Astrocyte (in vitro differentiated cells and primary cell): ENCODE measurements at regions not wholly inside any gene's neighbourhood (a gene's known extent, or its start where the extent isn't known, plus 50 kb on each side); places are given as distances from the start of the nearest gene placed in this dataset.

Experiments used
- DNase-seq: peaks from one replicate; pipeline ENCODE4 v3.0.0-alpha.2; 2010; ENCODE audit warnings: low read depth
- FAIRE-seq: peaks from 2 replicates; lab custom pipeline; 2011; peaks lifted over from hg19 to GRCh38; lab: Jason Lieb, UNC
- H2AFZ ChIP-seq: 2 replicates; pipeline ENCODE4 v1.6.0; 2012; ENCODE audit warnings: low read depth, low read length, inconsistent platforms
- H3K27ac ChIP-seq: 2 replicates; pipeline ENCODE4 v1.5.1; 2011; ENCODE audit warnings: low read depth, low read length, inconsistent platforms
- H3K27me3 ChIP-seq: 2 replicates; pipeline ENCODE4 v1.6.0; 2011; ENCODE audit warnings: low read length, inconsistent platforms; ENCODE audit not compliant: insufficient read depth
- H3K36me3 ChIP-seq: 2 replicates; pipeline ENCODE4 v1.5.1; 2011; ENCODE audit warnings: low read length, inconsistent platforms; ENCODE audit not compliant: insufficient read depth
- H3K4me1 ChIP-seq: 2 replicates; pipeline ENCODE4 v1.5.1; 2011; ENCODE audit warnings: low read length, inconsistent platforms; ENCODE audit not compliant: insufficient read depth
- H3K4me2 ChIP-seq: 2 replicates; pipeline ENCODE4 v1.6.0; 2012; ENCODE audit warnings: low read length, inconsistent platforms
- H3K4me3 ChIP-seq: 2 replicates; pipeline ENCODE4 v1.5.1; 2011; ENCODE audit warnings: low read depth, mild to moderate bottlenecking, low read length, inconsistent platforms; ENCODE audit not compliant: insufficient read depth
- H3K79me2 ChIP-seq: 2 replicates; pipeline ENCODE4 v1.6.0; 2012; ENCODE audit warnings: mild to moderate bottlenecking, low read length, inconsistent platforms; ENCODE audit not compliant: insufficient read depth
- H3K9ac ChIP-seq: 2 replicates; pipeline ENCODE4 v1.6.0; 2012; ENCODE audit warnings: mild to moderate bottlenecking, low read length, inconsistent platforms
- H3K9me3 ChIP-seq: 2 replicates; pipeline ENCODE4 v1.5.1; 2012; ENCODE audit warnings: low read depth, mild to moderate bottlenecking, low read length, inconsistent platforms; ENCODE audit not compliant: insufficient read depth
- H4K20me1 ChIP-seq: 2 replicates; pipeline ENCODE4 v1.6.0; 2012; ENCODE audit warnings: low read length, inconsistent platforms; ENCODE audit not compliant: insufficient read depth
- H3K27ac Mint-ChIP-seq: one replicate; pipeline ENCODE4 v1.8.0; 2021; ENCODE audit warnings: mild to moderate bottlenecking, mixed read lengths; ENCODE audit not compliant: unreplicated experiment
- H3K27me3 Mint-ChIP-seq: one replicate; pipeline ENCODE4 v1.8.0; 2021; ENCODE audit warnings: low read depth, mixed read lengths; ENCODE audit not compliant: unreplicated experiment
- H3K36me3 Mint-ChIP-seq: one replicate; pipeline ENCODE4 v1.8.0; 2021; ENCODE audit warnings: low read depth, mixed read lengths; ENCODE audit not compliant: unreplicated experiment
- H3K4me1 Mint-ChIP-seq: one replicate; pipeline ENCODE4 v1.8.0; 2021; ENCODE audit warnings: low read depth, mixed read lengths; ENCODE audit not compliant: unreplicated experiment
- H3K4me3 Mint-ChIP-seq: one replicate; pipeline ENCODE4 v1.8.0; 2021; ENCODE audit warnings: mild to moderate bottlenecking, moderate library complexity, mixed read lengths; ENCODE audit not compliant: unreplicated experiment
- H3K9me3 Mint-ChIP-seq: one replicate; pipeline ENCODE4 v1.8.0; 2021; ENCODE audit warnings: mild to moderate bottlenecking, mixed read lengths; ENCODE audit not compliant: unreplicated experiment
- EZH2 ChIP-seq: IDR thresholded peaks from 2 replicates; pipeline ENCODE4 v1.6.1; 2012; ENCODE audit warnings: mild to moderate bottlenecking, low read length, inconsistent platforms; ENCODE audit not compliant: insufficient read depth
- TF ChIP-seq, protein P1 (sequence below): IDR thresholded peaks from 2 replicates; pipeline ENCODE4 v1.5.1; 2011; ENCODE audit warnings: low read depth, mild to moderate bottlenecking, inconsistent platforms, low read length, moderate library complexity; ENCODE audit not compliant: insufficient read depth

DNA sequence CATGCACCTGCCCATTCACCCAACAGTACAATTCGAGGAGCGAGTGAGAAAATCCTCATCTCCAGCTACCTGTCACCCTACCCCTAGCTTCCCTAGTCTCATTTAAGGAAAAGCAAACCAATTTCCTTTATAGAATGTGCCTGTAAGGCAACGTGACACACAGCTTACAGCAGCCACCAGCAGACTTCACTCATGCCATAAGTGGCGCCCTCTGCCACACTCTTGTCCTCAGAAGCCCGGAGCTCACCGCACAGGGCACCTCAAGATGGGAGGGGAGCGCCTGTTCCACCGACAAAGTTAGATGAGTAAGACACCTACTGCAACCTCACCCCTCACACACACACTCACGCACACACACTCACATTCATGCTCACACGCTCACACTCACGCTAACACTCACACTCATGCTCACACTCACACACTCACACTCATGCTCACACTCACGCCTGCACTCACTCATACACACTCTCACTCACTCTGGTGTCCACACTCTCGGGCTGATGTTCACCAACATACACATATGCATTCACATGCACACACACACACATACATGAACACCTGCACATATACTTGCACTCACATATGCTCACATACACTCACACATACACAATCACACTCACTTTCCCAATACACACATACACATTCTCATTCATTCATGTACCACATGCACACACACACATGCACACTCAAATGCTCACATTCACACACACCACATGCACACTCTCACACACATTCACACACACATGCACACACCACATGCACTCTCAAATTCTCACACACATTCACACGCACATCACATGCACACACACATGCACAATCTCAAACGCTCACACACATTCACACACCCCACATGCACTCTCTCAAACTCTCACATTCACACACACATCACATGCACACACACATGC is 170.7 kb downstream of the PSMG1 start:
- Histone ChIP-seq H2AFZ (no peak overlapping the region), H3K4me1 (peaks cover 13% of the 10 kb centered on the region), H3K79me2 (no peaks in the 10 kb centered on the region), H3K36me3 (no peaks in the 10 kb centered on the region), H3K9me3 (no peaks in the 10 kb centered on the region), H3K27ac (no peak overlapping the region), H3K27me3 (no peaks in the 10 kb centered on the region), H3K4me2 (no peak overlapping the region), H4K20me1 (no peaks in the 10 kb centered on the region), H3K9ac (no peak overlapping the region), H3K4me3 (no peak overlapping the region)
- DNase-seq = no peak
- TF ChIP-seq, protein P1, sequence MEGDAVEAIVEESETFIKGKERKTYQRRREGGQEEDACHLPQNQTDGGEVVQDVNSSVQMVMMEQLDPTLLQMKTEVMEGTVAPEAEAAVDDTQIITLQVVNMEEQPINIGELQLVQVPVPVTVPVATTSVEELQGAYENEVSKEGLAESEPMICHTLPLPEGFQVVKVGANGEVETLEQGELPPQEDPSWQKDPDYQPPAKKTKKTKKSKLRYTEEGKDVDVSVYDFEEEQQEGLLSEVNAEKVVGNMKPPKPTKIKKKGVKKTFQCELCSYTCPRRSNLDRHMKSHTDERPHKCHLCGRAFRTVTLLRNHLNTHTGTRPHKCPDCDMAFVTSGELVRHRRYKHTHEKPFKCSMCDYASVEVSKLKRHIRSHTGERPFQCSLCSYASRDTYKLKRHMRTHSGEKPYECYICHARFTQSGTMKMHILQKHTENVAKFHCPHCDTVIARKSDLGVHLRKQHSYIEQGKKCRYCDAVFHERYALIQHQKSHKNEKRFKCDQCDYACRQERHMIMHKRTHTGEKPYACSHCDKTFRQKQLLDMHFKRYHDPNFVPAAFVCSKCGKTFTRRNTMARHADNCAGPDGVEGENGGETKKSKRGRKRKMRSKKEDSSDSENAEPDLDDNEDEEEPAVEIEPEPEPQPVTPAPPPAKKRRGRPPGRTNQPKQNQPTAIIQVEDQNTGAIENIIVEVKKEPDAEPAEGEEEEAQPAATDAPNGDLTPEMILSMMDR = no peak
- TF ChIP-seq EZH2 = no peak
- H3K36me3 Mint-ChIP-seq = no peaks in the 10 kb centered on the region
- no peak for FAIRE-seq
- peaks cover 8% of the 10 kb centered on the region for H3K27me3 Mint-ChIP-seq
- no peak overlapping the region for H3K4me3 Mint-ChIP-seq
- no peak overlapping the region for H3K27ac Mint-ChIP-seq
- H3K9me3 Mint-ChIP-seq = no peaks in the 10 kb centered on the region
- H3K4me1 Mint-ChIP-seq = no peaks in the 10 kb centered on the region

DNA sequence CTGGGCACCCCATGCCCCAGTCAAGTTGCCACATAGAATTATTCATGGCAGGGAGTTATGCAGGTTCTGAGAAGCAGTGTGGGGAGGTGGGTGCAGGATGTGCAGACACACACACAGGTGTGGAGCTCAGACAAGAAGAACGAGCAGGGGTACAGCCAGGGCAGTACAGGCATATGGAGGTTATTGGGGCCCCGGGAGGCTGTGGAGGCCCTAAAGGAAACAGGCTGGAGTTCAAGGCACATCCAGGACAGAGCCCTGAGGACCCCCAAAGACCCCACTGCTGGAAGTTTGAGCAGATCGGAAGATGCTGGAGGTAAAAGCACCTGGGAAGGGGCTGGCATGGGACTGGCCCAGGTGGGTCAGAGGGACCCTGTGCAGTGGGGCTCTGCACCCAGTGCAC is 171.3 kb downstream of the PSMG1 start:
- H4K20me1 ChIP-seq = no peaks in the 10 kb centered on the region
- no peaks in the 10 kb centered on the region for H3K9me3 Mint-ChIP-seq
- no peak overlapping the region for H3K4me3 ChIP-seq
- no peak overlapping the region for H2AFZ ChIP-seq
- peaks cover 11% of the 10 kb centered on the region for H3K27me3 Mint-ChIP-seq
- no peak overlapping the region for H3K27ac ChIP-seq
- no peaks in the 10 kb centered on the region for H3K79me2 ChIP-seq
- no peaks in the 10 kb centered on the region for H3K36me3 Mint-ChIP-seq
- no peaks in the 10 kb centered on the region for H3K9me3 ChIP-seq
- no peaks in the 10 kb centered on the region for H3K27me3 ChIP-seq
- H3K4me2 ChIP-seq = no peak overlapping the region
- no peak overlapping the region for H3K27ac Mint-ChIP-seq
- no peak overlapping the region for H3K4me3 Mint-ChIP-seq
- H3K4me1 ChIP-seq = peaks cover 13% of the 10 kb centered on the region
- DNase-seq = no peak
- no peaks in the 10 kb centered on the region for H3K36me3 ChIP-seq
- H3K9ac ChIP-seq = no peak overlapping the region
- TF ChIP-seq, protein P1 = no peak
- TF ChIP-seq EZH2 = no peak
- no peaks in the 10 kb centered on the region for H3K4me1 Mint-ChIP-seq
- no peak for FAIRE-seq
